Hematopoietic multipotent progenitor cell (in vitro differentiated cells): ENCODE measurements at regions not wholly inside any gene's neighbourhood (a gene's known extent, or its start where the extent isn't known, plus 50 kb on each side); places are given as distances from the start of the nearest gene placed in this dataset.
A peak's percentile ranks its signal among the peaks of the same experiment; 100 is the strongest.

Experiments
- DNase-seq, 3 donors: peaks; one replicate each; pipeline ENCODE4 v3.0.0-alpha.2; 2011 to 2015; ENCODE audit warnings: low read depth in 2 of 3, low spot score in 2 of 3

GRCh38 chr13:67877031-67877430 is 646.9 kb upstream of the PCDH9 start:
- DNase-seq, result no peak

DNA sequence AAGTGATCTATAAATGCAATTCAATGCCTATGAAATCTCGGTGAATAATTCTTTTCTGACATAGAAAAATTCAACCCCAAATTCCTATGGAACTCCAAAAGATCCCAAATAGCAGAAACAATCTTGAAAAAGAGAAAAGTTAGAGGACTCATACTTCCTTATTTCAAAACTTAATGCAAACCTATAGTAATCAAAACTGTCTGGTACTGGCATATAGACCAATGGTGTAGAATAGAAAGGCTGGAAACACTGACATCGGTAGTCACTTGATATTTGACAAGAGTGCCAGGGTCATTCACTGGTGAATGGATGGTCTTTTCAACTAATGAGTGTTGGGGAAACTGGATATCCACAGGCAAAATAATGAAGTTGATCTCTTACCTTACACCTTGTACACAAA is 637.1 kb upstream of the PCDH9 start:
- DNase-seq, result no peak

DNA sequence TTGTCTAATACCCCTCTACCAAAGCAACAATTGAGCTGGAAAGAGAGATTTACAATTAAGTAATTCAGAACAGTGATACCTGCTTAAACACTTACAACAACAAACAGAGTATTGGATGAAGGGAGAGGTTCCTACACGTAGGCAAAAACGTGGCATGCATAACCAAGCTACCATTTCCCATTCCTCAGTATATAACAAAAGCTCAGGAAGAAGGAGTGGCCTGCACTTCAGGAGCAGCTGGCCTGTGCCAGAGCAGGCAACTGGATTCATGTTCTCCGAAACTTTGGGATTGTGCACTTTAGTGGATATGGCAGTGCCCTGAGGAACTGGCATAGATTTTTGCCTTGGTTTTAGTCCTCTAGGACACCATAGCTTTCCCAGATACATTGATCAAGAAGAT is 630.2 kb upstream of the PCDH9 start:
- no peak for DNase-seq

DNA sequence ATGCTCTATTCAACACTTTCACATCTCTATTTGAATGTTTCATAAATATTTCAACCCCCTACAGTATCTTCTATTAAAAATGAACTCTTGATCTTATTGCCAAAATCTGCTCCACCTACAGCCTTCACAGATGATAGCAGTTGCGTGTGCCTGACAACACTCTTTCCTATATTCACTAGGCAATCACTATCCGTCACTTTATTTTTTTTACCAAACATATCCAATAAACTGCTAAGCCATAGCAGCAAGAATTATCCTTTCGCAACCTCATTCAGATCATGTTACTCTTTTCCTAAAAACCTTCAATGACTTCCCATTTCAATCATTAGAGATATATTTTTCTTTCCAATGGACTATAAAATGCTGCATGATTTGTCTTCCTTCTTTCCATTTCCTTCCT is 629.8 kb upstream of the PCDH9 start:
- DNase-seq, result no peak

DNA sequence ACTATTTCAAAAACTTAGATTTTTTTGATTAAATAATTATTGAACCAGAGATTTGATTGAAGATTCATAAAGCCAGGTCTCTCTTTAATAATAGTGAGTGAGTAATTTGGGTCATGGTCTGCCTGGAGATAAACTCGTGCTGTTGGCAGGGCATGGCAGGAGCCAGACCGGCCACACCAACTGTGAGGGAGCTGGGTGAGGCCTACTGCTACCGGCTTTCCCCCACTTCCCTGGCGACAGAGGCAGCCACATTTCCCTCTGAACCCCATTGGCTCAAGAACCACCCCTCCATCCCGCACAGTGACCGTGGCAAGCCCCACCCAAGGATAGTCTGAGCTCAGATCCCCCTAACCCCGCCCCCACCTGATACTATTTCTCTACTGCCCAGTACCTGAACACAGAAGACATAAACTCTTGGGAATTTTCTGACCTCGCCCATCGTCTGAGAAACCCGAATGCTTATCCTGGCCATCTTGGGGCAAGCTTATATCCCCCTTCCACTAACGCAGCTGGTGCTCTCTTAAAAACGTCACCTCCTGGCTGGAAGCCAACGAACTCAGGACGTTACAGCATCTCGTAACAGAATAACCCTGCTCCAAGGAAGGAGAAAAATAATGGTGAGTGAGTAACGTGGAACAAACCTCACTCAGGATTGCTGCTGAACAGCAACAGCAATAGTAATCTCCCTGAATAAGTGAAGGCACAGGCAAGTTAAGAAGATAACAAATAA is 627.6 kb upstream of the PCDH9 start:
- no peak for DNase-seq

GRCh38 chr13:67856955-67857354 is 626.8 kb upstream of the PCDH9 start:
- no peak for DNase-seq

DNA sequence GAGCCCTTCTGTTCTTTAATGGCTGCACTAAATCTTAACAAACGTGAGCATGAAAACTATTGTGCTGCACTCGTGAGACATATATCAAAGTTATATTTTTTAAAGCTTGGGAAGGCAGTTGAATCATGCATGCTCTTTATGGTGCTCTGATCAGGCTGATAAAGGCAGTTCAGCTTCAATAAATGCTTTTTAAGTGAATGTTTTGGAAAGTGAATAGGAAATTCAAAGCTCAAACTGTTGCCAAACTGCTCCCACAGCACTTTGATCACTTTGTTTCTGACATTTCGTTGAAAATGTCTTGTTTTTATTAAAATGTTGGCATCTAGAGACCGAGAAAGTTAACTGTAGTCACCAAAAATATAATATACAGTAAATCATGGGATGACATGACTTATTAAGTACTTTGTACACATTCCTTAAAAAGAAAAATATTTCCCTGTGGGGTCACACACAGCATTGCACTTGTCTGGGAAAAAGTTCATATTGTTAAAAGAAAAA is 625.7 kb upstream of the PCDH9 start:
- no peak for DNase-seq

- DNase-seq, result no peak
Observed at GRCh38 chr13:67854990-67855389, 624.9 kb upstream of the PCDH9 start.

GRCh38 chr13:67844574-67844973 is 614.4 kb upstream of the PCDH9 start:
- DNase-seq, result no peak

- no peak for DNase-seq
Observed at GRCh38 chr13:67841071-67841470, 610.9 kb upstream of the PCDH9 start.

- DNase-seq, result peak in 1 of 3 donors; percentile 28
Observed at GRCh38 chr13:67833564-67833963, 603.4 kb upstream of the PCDH9 start.

DNA sequence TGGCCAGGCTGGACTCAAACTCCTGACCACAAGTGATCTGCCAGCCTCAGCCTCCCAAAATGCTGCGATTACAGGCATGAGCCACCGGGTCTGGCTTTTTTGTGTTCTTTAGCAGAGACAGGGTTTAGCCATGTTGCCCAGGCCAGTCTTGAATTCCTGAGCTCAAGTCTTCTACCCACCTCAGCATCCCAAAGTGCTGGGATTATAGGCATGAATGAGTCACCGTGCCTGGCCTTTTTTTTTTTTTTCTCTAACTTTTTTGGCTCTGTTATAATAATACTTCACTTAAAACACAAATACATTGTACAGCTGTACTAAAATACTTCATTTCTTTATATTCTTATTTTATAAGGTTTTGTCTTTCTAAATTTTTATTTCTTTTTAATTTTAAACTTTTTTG is 599.5 kb upstream of the PCDH9 start:
- no peak for DNase-seq

GRCh38 chr13:67827992-67828391 is 597.9 kb upstream of the PCDH9 start:
- peak in 1 of 3 donors; percentile 27 for DNase-seq

- peak in 1 of 3 donors; percentile 36 for DNase-seq
Observed at GRCh38 chr13:67821606-67822005, 591.5 kb upstream of the PCDH9 start.

DNA sequence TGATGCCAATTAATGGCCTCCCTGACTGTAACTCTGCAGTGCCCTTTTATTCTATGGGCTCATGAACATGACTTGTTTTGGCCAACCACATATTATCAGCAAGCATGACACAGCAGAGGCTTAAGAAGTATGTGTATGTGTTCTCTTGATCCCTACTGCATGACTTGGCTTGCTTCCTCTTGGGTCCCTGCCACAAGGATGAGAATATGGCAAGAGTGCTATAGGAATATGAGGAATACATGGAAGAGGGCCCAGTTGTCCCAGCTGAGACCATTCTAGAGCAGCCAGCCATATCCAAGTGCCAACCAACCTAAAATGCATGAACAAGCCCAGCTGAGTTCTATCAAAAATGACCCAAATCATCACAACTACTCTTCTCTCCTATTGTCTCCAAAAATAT is 576.7 kb upstream of the PCDH9 start:
- DNase-seq, result no peak

- no peak for DNase-seq
Observed at GRCh38 chr13:67803118-67803517, 573.0 kb upstream of the PCDH9 start.

DNA sequence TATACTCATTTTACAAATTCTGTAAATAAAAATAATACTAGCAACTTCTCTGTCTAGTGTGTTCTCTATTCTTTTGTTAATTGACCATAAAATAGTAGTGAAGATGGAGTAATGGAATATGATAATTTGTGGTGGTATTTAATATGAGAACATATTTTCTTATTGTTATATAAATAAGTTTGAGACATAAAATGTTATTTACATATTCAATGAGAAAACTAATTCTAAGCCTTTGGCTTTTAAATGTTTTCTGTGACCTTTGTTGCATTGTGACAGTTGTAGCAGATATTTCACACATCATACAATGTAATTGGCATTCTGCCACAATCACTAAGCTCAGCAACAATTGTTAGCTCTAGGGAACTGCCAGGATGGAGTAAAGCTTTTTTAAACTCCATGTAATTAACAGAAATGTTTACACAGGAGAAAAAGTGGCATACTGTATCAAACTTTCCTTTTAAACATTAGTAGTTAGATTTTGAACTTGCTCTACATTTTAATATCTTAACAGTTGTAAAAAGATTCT is 562.1 kb upstream of the PCDH9 start:
- DNase-seq, result no peak

- DNase-seq, result no peak
Observed at GRCh38 chr13:67791047-67791446, 560.9 kb upstream of the PCDH9 start.

- DNase-seq, result no peak
Observed at GRCh38 chr13:67776151-67776550, 546.0 kb upstream of the PCDH9 start.

DNA sequence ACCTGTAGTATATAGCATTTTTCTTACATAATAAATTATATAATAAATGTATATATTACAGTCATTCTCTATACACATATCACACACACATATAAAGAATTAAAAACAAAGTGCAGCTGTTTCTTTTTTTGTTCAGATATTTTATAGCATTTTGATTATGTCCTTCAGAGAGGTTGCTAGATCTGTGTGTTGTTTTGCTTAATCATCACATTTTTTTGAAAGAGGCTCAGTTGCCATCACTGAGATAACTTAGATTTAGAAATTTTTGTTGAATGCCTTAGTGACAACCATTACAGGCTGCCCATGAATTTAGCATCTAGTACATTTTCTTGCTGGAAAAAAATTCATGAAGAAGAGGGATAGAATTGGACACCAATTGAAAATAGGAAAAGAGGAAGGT is 545.2 kb upstream of the PCDH9 start:
- DNase-seq, result no peak

GRCh38 chr13:67772807-67773453 is 542.8 kb upstream of the PCDH9 start:
- no peak for DNase-seq

DNA sequence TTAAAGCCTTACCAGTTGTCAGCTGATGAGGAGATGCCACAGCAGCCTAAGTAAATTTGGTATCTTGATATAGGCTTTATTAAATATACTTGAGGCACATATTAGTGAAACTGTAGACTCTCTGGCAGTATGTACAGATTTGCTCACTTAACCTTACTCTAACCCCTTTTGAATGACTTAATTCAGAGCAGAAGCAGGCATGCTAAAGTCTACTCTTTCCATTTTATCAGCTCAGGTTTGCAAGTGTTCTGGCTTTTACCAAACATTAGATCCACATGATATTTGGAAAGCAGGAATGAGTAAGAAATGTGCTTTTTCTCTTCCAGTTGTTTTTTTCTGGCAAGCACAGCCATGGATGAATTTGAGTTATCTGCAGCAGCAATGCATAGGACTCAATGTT is 541.0 kb upstream of the PCDH9 start:
- DNase-seq, result no peak
